ENCODE measurements at regions not wholly inside any gene's neighbourhood (a gene's known extent, or its start where the extent isn't known, plus 50 kb on each side); places are given as distances from the start of the nearest gene placed in this dataset.
"Not testable (repeated sequence)": the region's sequence is repeated elsewhere in the genome, so short reads cannot be mapped to it uniquely, and the experiment has no call there.

DNA sequence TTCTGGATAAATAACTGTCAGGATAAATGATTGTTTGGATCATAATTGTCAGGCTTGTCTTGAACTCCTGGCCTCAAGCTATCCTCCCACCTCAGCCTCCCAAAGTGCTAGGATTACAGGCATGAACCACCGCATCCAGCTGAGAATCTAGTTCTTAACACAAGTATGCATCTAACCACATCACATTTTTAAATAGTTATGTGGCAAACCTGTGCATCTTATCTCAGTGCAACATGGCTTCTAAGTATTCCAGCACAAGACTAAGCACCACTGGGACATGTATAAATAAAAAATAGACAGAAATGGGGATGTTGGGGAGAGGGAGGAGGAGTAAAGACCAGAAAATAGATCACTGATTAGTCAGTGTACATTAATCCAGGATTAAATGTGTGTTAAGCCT is 74.7 kb upstream of the TBL1X start:
- no peak for DNase-seq

DNA sequence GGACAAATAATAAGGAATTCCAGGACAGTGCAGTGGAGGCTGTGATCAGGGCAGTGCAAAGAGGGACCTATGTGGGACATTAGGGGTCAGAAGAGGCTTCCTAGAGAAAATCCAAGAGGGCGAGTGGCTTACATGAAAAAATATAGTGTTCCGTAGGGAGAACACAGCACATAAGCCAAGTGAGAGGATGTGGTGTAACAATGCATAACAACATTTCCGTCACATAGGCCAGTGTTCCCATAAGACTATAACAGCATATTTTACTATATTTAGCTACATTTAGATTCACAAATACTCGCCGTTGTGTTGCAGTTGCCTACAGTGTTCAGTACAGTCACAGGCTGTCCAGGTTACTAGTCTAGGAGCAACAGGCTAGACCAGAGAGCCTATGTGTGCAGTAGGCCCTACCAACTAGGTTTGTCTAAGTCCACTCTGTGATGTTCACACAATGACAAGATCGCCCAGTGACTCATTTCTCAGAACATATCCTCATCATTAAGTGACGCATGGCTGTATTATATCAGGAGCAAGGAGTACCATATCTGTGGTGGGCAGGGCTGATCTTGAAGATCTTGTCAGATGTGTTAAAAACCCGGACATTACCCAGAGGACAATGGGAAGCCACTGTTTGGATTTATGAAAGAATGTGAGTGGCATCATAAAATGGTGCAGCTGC is 74.0 kb upstream of the TBL1X start:
- no peak for DNase-seq

DNA sequence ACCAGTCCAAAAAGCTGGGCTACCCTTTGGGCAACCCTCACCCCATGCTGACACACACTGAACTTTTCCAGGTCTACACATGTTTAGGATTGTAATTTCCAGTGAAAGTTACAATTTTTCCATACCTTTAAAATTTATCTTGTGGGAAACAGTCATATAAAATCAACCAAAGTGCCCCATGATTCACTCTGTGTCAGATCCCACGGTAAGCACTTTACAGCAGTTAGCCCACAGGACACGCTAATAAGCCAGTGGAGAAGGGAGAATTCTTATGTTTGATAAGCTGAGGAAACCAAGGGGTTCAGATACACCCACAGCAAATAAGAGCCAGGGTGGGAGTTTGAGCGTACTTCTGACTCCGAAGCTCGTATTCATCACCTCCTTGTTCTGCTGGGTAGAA is 72.4 kb upstream of the TBL1X start:
- no peak for DNase-seq

DNA sequence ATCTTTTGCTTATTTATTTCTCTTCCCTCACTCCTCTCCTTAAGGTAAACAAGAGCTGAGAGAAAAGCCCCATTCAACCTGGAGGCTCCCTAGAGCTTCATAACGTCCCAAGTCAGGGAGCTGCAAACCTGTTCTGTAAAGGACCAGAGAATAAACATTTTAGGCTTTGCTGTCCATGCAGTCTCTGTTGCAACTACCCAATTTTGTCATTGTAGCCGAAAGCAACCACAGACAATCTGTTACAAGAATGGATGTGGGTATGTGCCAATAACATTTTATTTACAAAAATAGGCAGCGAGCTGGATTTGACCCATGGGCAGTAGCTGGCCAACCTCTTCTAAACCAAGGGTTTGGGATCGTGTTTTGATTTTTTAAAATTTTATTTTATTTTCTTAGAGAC is 71.3 kb upstream of the TBL1X start:
- DNase-seq, result no peak

DNA sequence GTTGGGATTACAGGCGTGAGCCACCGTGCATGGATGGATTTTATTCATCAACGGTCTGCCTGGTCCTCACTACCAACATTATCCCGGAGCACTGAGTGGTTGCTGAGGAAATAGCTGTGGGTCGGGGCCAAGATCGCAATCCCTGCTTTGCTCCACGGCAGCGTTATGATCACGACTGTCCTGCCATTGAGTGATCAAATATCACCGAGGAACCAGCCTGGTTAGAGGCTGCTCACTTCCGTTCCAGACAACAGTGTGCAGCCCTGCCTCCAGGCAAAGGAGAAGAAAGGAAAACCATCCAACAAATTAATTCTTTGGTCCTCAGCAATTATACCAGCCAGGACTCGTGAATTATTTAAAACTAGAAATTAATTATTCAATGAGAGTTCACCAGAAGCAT is 70.6 kb upstream of the TBL1X start:
- no peak for DNase-seq

DNA sequence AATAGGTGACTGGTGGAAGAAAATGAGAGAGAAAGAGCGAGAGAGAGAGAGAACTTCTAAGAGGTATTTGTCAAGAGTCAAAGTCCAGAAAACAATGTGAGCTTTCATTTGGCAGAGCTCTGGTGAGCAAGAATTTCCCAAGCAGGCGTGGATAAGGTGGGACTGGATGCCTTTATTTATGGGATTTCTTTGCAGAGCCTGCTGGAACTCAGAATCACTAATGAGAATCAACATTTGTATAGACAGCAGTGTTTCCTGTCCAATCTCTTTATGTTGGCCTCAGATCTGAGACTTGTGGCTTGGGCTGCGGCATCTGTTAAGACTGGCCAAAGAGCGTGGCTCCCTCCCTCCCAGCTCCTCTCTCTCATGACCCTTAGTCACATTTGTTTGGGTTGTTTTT is 67.9 kb upstream of the TBL1X start:
- DNase-seq, result no peak

DNA sequence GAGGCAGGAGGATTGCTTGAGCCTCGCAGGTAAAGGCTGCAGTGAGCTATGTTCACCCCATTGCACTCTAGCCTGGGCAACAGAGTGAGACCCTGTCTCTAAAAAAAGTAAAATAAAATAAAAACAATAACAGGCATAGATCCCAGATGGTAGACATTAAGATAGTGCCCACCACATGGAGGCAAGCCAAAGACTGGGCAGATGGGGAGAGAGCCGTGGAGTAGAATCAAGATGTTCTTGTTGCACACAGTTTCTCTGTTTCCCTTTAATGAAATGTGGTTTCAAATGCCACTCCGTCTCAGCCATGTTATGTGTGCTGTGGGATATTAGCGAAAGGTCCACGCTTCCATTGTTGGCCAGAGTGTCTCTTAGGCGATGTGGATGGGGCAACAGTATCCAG is 63.8 kb upstream of the TBL1X start:
- DNase-seq, result no peak

DNA sequence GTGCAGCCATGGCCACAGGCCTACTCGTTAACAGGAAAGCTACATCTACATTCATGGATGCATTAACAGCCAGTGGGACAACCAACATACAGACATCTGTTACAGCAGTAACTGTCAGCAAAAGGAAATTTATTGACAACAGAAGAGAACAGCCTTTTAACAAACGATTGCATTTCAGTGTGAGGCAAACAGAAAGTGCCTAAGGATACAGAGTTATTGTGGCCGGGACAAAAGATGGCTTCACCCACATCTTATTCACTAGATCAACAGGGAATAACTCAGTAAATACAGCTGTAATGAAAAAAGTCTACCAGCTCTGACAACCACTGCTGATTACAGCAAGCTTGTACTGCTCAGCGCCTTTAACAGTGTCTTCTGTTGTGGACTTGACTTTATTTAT is 61.5 kb upstream of the TBL1X start:
- peak; percentile 26 for DNase-seq

DNA sequence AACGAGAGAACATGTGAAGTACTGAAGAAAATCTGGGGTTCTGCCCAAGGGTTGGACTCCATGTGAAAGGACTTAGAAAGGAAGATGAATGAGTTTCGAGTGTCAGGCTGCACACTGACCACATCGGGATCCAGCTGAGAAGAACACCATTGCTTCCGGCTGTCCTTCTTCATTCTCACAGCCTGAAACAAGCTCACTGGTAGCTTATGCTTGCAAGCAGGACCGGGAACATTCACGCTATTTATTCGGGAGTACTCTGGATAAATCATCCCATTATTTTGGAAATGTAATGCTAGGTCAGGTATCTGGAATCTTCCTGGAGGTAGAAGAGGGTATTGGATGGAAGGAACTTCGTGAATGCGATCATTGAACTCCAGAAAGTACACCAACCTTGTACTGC is 59.2 kb upstream of the TBL1X start:
- not testable (repeated sequence) for DNase-seq

DNA sequence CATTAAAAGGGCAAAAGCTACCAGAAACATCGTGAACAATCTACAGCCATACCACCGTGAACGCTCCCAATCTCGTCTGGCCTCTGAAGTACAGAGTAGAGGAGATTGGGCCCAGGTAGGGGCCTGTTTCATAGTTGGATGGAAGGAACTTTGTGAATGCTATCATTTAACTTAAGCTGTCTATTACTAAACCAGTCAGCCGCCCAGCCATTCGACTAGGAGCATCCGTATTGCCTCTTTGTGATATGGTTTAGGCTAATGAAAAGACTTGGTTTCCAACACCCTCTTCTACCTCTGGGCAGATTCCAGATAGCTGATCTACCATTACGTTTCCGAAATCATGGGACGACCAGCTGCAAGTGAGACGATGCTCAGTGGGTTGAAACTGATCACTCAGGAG is 54.0 kb upstream of the TBL1X start:
- DNase-seq, result not testable (repeated sequence)

DNA sequence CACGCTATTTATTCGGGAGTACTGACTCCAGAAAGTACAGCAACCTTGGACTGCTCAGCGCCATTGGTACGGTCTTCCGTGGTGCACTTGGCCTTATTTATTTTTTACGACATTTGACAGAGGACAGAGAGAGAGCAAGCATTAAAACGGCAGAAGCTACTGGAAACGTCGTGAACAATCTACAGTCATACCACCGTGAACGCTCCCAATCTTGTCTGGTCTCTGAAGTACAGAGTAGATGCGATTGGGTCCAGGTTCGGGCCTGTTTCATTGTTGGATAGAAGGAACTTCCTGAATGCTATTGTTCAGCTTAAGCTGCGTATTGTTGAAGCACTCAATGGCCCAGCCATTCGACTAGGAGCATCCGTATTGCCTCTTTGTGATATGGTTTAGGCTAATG is 53.2 kb upstream of the TBL1X start:
- not testable (repeated sequence) for DNase-seq

DNA sequence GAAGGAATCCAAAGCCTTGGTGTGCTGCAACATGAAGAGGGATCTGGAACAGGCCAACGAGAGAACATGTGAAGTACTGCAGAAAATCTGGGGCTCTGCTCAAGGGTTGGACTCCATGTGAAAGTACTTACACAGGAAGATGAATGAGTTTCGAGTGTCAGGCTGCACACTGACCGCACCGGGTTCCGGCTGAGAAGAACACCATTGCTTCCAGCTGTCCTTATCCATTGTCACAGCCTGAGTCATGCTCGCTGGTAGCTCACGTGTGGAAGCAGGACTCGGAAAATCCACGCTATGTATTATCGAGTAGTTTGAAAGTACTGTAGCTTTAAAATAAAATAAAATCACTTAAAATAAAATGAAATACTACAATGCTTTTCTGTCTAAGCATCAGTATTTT is 50.4 kb upstream of the TBL1X start:
- DNase-seq, result no peak

Measured in NCI-H1092 treated with DMSO at 0.1 percent for 48 hours (cell line).